Fibroblast of skin of abdomen (primary cell): ENCODE measurements at regions not wholly inside any gene's neighbourhood (a gene's known extent, or its start where the extent isn't known, plus 50 kb on each side); places are given as distances from the start of the nearest gene placed in this dataset.
"Not testable (repeated sequence)": the region's sequence is repeated elsewhere in the genome, so short reads cannot be mapped to it uniquely, and the experiment has no call there.

Experiments used
- DNase-seq: peaks from one replicate; pipeline ENCODE4 v3.0.0-alpha.2; 2013

DNA sequence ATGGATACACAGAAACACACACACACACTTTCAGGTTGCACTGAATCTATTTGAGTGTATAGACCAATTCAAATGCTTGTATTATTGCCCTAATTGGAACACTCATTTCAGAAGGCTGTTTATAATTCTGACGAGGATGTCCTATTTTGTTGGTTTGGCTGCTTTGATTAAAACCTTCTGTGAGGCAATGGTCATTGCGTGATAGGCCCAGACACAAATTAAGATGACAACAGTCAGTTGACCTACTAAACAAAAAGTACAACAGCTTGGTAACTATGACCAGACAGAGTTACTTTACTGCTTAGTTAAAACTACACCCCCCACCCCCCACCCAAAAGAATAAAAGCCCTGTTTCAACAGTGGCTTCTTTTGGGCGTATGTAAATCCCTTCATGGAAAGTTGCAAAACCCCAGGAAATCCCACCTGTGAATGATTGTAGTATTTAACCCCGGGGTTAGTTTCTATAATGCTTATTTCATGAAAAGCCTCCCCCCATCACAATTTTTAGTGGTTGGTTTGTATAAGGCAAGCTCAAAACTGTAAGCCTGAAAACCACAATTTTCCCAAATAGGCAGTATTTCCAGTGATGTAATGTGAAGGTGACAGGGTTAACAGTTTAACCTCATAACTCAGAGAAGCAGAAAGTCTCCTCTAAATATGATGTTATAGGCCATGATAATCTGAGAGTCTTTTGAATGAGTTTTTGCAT, 340.8 kb downstream of the FGF10 start:
- peak; percentile 18 for DNase-seq

DNA sequence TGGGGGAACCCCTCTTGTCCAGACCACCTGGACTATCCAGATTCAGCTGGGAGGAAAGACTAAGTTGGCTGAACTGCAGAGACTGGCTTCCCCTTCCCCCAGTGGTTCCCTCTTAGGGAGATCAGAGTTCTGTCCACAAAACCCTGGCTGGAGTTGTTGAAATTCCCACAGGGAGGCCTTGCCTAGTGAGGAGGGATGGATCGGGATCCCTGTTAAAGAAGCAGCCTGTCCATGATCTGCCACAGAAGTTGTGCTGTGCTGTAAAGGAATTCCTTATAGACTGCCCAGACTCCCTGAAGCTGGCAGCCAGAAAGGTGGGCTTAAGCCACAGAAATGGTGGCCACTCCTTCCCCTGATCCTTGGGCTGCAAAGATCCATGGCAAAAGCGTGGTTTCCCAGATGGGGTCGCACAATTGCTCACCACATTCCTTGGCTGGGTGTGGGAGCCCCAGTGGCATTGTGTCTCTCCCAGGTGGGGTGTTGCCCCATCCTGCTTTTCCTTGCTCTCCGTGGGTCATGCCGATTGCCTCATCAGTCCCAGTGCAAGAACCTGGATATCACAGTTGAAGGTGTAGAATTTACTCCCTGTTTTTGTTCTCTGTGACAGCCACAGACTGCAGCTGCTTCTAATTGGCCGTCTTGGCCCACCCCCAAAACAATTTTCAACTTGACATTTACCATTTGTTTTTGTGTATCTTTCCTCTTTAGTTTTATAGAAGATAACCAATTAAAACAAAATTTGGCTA, 342.4 kb downstream of the FGF10 start:
- DNase-seq = no peak

DNA sequence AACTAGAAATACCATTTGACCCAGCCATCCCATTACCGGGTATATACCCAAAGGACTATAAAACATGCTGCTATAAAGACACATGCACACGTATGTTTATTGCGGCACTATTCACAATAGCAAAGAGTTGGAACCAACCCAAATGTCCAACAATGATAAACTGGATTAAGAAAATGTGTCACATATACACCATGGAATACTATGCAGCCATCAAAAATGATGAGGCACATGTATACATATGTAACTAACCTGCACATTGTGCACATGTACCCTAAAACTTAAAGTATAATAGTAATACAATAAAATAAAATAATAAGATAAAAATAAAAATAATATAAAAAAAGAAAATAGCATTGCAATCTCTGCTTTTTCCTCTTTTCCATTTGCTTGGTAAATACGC, 344.7 kb downstream of the FGF10 start:
- DNase-seq = not testable (repeated sequence)

DNA sequence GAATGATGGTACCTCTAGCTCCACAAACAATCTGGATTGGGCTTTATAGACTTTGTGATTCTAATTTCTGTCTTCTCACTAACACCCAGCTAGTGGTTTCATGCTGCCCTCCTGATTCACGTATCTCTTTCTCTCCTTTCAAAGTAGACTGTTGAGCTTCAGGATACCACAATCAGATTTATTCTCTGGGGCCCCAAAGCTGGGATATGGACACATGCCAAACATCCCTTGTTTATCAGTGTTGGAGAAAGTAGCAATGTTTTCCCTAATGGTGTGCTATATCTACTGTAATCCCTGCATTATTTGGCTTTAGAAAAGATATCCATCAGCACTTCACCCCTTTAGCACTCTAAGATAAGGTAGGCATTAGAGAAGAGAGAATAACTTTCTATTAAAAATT, 361.0 kb downstream of the FGF10 start:
- no peak for DNase-seq

DNA sequence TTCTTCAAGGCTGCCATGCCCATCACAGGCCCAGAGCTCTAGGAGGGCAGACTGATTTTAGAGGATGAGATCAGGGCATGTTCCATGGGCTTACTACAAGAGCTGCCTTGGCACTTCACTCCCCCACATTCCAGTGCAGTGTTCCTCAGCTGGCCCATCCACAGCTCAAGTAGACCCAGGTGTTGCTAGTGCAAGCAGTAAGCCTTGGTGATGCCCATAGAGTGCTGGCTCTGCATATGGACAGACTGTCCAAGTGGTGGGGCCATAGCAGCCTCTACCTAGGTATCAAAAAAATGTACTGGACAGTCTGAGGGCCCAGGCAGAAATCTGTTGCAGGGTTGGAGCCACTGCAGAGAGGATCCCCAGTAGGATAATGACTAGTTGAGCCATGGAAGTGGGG, 366.6 kb downstream of the FGF10 start:
- DNase-seq = no peak

DNA sequence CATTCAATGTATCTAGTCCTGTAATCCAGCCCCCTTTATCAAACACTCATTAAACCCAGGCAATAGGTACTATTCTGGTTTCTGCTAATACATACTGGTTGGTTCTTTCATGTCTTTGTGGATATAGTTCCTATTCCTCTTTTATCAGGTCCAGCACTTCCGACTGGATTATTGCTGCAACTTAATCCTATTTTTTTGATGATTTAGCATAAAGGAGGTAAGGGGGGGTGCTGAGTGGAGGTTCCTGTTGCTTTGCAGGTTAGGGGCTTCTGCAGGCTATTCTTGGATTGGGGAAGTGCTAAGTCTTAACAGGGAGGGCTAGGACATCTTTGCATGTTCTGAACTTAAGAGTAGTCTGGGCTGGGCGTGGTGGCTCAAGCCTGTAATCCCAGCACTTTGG, 377.7 kb downstream of the FGF10 start:
- DNase-seq = no peak

DNA sequence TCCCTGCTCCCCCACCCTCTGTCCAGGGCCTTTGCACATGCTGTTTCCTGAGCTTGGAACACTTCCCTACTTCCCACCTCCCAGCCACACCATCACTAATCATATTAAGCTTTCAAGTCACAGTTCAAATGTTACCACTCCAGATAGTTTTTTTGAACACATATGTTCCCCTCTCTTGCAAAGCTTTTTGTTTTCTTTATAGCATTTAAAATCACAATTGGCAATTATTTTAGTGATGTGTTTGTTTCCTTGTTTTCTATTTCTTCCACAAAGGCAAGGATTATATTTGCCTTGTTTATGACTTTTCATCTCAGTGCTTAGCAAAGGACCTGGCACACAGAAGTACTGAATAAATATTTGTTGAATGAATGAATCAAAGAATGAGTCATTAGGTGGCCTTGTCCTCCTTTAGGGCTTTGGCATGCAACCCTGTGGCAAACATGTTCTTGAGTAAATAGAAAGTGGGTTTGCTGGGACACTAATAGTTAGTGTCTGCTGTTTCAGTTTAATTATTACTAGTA, 386.8 kb downstream of the FGF10 start:
- peak; percentile 1 for DNase-seq

DNA sequence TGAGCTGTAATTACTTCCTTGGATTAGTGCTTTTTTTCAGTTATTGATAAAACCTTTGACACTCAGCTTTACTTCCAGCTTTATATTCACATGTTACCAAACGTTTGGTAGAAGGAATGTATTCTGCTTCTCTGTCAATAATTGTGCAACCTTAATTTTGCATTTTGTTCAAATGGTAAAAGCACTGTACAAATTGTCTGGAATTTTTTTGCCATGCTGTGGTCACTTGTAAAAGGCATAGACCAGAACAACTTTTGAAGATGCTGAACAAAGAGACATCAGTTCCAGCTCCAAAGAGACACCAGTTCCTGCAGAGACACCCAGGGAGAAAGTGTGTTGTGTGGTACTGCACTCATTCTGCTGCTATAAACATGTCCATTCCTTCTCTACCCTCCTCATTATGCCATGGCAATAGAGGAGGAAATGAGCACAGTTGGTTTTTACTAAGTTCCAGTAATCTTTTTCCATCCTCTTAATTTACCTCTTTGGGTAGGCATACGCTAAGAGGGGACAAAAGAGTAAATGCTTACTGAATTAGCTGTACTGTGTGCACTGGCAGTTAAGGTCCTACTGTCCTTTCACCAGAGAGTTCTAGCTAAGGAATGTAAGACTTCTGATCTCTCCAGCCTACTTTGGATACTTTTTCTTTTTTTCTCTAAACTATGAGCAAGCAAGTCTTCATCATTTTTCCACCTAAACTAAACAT, 387.4 kb downstream of the FGF10 start:
- no peak for DNase-seq

DNA sequence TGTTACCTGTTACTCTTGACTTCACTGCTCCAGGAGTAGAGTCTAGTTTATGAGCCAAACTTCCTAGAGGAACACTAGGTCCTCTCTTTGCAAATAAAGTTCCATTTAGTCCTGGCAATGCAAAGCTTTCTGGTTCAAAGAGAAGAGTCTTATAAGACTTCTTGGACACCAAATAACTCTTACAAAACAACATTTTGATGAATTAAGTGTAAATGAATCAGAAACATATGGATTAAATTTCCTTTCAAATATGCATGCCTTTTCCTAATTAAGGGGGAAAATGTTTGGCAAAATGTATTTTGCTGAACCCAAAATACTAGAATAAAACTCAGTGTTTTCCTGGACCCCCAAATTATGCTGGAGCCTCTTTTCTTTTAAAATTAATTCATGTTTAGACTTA, 388.0 kb downstream of the FGF10 start:
- no peak for DNase-seq

DNA sequence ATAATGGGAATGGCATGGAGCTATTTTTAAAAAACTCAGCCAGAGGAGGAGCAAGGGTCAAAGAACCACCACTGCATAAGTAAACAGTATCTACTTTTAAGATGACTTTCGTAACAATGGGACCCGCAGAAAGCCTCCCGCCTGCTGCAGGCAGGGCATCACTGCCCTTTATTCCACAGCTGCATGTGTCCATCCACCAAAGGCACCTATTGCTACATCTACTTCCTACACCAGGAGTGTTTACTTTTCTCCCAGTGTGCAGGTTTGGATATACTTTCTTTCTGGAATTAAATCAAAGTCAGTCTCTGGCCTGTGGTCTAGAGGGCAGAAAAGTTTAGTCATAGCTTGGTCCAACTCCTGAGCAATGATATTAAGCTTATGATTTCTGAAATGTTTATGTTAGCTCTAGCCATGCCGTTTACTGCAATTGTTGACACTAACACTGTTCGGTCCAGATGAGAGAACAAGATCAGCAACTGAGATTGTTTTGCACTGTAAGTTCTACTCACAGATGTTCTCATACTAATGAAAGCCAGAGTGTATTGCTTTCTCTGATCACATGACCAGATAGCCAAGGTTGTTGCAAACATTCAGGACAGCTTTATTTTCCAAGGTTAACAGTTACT, 391.5 kb downstream of the FGF10 start:
- DNase-seq = peak; percentile 18

DNA sequence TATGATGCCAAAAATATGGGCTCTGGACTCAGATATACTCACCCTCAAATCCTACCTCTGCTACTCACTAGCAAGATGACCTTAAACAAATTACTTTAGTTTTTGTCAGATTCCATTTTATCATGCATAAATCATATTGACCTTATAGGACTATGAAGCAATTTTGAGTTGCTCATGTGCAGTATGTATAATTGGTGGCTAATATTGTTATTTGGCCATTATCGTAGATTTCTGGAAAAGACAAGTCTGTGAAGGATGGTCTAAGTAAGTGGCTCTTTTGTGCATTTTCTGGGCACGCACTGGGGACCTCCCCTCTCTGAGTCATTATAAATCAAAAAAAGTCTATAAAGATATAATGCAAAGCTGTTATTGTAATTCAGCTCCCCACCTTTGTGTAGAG, 393.0 kb downstream of the FGF10 start:
- DNase-seq = no peak

DNA sequence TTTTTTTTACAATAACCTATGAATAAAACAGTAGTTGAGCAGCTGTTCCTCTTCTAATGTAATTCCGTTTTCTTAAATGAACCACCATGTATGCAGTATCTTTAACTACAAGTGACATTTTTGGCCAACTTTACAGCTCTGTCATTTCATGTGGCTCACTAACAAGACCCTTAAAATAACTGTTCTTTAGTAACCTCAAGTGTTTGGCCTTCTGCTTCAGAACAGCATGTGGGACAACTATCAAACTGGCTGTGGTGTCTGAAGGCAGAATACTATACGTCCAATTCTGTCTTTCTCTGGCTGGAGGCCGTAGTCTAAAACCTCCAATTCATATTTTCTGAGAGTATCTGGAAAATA, 391.4 kb downstream of the NNT start:
- no peak for DNase-seq

DNA sequence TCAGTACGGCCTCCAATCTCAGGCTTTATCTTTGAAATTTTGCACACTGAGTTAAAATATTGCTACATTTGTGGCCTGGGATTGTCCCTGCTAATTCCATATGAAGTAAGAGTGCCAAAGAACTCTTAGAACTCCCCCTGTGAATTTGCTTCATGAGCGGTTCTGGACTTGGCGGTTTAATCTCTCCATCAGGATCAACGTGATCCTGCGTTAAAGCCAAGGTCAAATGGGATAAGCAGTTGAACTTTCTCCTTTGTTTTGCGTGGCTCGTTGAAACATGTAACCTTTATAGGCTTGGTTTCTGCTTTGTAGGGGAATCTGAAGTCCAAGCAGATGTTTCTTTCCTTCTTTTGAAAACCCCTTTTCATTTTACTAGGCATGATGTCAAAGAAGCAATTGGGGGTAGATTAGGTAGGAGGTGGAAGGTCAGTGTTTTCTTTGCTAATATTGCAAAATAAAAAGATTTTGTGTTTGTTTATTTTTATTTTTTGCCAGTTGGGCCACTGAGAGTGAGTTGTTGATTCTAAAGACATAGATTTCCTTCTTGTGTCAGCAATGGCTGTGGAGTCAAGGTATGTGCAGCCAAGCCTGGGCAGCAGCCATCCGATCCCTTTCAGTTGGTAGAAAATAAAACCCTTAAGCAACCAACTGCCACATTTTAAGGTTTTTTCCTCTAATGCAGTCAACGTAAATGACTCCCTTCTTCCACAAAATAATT, 390.8 kb downstream of the NNT start:
- DNase-seq = no peak

DNA sequence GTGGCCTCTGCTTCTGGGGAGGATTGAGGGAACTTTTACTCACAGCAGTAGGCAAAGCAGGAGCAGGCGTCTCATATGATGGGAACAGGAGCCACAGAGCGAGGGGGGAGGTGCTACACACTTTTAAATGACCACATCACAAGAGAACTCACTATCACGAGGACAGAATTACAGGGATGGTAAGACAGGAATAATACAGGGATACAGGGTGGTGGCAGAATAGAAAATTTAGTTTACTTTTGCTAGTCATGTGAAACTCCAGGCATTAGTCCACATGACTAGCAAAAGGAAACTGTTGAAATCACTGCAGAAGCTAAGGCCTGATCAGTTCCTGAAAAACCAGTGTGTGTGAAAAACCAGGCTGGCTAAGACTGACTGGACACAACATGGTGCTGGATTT, 382.4 kb downstream of the NNT start:
- no peak for DNase-seq

DNA sequence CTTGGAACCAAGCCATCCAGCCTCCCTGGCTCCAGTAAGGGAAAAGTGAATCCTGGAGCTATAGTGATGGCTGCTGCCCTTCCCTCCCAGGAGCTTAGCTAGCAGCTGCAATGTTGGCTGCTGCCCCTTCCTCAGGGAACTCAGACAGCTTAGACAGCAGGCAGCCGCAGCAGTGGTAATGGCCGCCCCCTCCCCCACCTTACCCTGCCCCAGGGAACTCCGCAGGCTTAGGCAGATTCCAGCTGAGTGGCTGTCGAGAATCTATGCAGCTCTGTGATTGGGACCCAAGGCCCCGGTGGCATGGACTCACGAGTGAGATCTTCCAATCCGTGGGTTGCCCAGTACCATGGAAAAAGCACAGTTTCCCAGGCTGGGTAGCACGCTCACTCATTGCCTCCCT, 378.6 kb downstream of the NNT start:
- DNase-seq = no peak

DNA sequence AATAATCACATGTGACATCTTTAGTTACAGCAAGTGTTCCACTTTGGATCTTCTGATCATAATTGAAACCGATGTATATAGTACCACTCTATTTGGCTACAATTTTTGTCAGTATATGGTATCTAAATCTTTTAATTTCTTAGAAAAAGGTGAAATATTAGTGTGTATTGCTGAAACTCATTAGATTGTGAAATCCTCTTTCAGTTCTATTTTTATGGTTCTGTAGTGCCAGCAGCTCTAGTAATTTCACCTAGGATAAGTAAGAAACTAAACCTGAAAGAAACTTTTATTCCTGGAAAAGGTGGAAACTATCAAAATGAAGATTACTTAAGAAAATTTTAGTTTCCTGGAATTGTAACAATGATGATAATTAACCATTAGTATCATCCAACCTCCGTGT, 370.9 kb downstream of the NNT start:
- DNase-seq = no peak

DNA sequence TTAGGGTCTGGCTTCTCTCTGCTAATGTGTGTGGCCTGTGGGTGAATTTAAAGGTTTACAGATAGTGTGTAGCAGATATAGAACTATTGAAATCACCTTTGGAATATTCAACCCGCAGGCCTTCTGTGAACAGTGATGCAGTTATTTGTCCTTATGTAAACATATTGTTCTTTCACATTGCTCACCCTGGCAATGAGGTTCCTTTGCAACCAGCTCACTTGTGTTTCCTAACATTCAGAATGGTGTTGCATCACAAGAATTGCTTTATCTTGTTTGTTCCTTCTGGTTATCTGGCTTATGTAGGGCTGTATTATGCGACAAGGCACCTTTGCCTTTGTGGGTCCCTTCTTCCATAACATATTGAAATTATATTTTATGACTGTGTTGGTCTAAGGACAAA, 370.3 kb downstream of the NNT start:
- DNase-seq = no peak

DNA sequence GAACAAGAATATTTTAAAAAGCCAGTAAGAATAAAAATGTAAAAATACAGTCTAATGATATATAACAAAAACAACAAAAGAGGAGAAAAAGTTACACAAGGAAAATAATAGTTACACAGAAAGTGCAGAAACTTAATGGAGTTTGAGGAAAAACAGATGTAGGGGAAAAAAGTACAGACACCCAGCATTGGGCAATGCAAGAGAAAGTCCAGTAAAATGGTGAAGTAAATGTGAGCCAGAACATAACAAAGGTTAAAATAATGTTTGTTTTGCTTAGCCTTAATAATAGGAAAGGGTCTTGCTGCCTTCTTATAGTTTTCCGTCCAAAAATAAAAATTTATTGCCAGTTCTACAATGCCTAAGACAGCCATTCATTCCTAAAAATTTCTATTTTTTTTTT, 364.2 kb downstream of the NNT start:
- no peak for DNase-seq

DNA sequence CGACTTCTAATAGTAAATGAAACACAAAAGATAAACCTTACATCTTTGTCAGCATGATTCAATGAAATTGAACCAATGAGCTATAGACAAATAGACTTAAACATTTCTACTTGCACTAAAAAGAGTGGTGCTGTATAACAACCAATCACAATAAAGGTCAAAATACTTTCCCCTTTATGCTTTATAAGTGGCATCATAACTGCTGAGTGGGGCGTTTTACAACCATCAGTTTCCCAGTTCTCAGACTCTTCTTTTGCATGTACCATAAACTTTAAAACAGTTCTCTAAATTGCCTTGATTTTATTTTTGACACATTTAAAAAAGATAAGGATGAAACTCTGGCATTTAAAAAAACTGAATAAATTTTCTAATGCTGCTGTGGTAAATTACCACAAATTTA, 356.2 kb downstream of the NNT start:
- no peak for DNase-seq

DNA sequence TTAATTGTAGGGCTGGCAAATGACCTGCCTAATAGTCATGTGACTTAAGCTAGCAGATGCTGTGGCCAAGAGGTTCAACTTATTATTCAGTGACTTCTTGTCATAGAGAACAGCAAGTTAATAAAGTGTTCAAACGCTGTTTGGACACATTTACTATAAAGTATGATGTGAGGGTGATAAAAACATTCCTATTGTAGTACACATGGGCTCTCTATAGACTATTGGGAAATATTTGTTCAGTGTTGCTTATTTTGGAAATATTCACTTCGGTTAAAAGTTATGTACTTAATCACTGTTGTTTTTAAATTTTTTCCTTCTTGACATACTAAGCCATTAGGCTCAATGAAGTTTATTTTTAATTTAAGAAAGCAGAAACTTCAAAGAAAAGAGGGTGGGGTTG, 345.0 kb downstream of the NNT start:
- no peak for DNase-seq

DNA sequence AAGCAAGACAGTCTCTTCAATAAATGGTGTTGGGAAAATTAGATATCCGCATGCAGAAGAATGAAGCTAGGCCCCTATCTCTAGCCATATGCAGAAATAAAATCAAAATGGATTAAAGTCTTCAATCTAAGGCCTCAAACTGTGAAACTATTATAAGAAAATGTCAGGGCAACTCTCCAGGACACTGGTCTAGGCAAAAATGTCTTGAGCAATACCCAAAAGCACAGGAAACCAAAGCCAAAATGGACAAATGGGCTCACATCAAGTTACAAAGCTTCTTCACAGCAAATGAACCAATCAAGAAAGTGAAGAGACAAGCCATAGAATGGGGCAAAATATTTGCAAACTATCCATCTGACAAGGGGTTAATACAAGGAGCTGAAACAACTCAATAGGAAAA, 338.8 kb downstream of the NNT start:
- no peak for DNase-seq

DNA sequence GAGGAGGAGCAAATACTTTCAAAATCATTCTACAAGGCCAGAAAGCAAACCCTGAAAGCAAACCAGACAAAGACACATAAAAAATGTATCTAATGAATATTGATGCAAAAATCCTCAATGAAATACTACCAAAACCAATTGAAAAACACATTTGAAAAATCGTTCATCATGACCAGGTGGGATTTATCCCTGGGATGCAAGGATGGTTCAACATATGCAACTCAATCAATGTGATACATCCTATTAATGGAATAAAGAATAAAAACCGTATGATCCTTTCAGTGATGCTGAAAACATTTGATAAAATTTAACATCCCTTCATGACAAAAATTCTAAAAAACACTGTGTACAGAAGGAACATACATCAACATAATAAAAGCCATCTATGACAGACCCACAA, 337.6 kb downstream of the NNT start:
- DNase-seq = no peak

DNA sequence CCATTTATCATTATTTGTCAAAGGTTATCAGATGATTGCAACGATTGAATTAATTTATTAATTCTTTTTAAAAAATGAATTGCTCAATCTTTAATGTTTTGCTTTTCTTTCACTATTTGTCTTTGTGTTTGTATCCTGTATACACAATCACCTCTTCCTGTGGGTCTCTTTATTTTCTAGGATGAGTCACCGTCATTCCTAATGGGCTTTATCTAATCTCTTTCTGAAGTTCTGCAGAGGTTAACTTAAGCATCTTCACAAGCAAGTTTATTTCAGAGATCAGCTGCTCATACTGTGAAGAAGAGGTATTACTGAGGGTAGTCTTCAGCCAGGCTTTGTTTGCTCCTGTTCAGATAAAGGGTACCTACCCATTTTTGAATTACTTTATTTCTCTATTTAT, 323.9 kb downstream of the NNT start:
- DNase-seq = no peak
